Upper lobe of left lung (tissue), 4 donors: ENCODE measurements at regions not wholly inside any gene's neighbourhood (a gene's known extent, or its start where the extent isn't known, plus 50 kb on each side); places are given as distances from the start of the nearest gene placed in this dataset.
"Not testable (repeated sequence)": the region's sequence is repeated elsewhere in the genome, so short reads cannot be mapped to it uniquely, and the experiment has no call there.

Experiments
- CTCF ChIP-seq, 6 experiments: fragments of 450-650 bp in 4 of 6; fragments of 200-600 bp in 2 of 6; sonication (generic) in 2 of 6; IDR thresholded peaks; one replicate each; pipeline ENCODE4 v1.5.1; 2016 to 2019; ENCODE audit warnings: antibody characterized with exemption in 6 of 6
- EP300 ChIP-seq, 4 donors: sonication (generic); formaldehyde crosslinking; IDR thresholded peaks; one replicate each; pipeline ENCODE4 v1.5.1; 2017; ENCODE audit warnings: antibody characterized with exemption in 4 of 4, control low read depth in 2 of 4
- POLR2A ChIP-seq, 4 donors: fragments of 450-650 bp; IDR thresholded peaks; one replicate each; pipeline ENCODE4 v1.5.1; 2016 to 2017; ENCODE audit warnings: antibody characterized with exemption in 4 of 4, mild to moderate bottlenecking in 2 of 4
- POLR2AphosphoS5 ChIP-seq, 2 donors: sonication (generic); formaldehyde crosslinking; IDR thresholded peaks; one replicate each; pipeline ENCODE4 v1.5.1; 2017; ENCODE audit warnings: antibody characterized with exemption in 2 of 2

GRCh38 chr14:105619324-105619723 lies 92.9 kb downstream of the TMEM121 start:
- not testable (repeated sequence) for TF ChIP-seq POLR2AphosphoS5, CTCF, EP300, POLR2A (IDR thresholded peaks at IDR 0.05)
